ENCODE measurements at regions not wholly inside any gene's neighbourhood (a gene's known extent, or its start where the extent isn't known, plus 50 kb on each side); places are given as distances from the start of the nearest gene placed in this dataset.
"Not testable (repeated sequence)": the region's sequence is repeated elsewhere in the genome, so short reads cannot be mapped to it uniquely, and the experiment has no call there.

GRCh38 chr10:108962172-108962571, 961.1 kb downstream of the XPNPEP1 start:
- no peaks in the 10 kb centered on the region for H3K27me3 ChIP-seq (replicated peaks in 1 of 7)

GRCh38 chr10:108957681-108958080, 965.6 kb downstream of the XPNPEP1 start:
- Histone ChIP-seq H3K4me1 (no peaks in the 10 kb centered on the region), H3K27me3 (replicated peaks in 1 of 7) (no peaks in the 10 kb centered on the region), H3K9me3 (peaks cover 0 to 21% (median 13%) of the 10 kb centered on the region in 8 donors), H3K36me3 (no peaks in the 10 kb centered on the region), H3K4me3 (no peak overlapping the region), H3K27ac (no peak overlapping the region)
- intact Hi-C loops (cut with DNase I; ENCODE audit: low total_unique reads) = no loop called here
- 71 to 80% (median 78%) methylated on average over 3 of the region's 3 CpGs for WGBS, 5 donors
- TF ChIP-seq POLR2A (IDR thresholded peaks at IDR 0.05) = no peak
- no peak for TF ChIP-seq CTCF (IDR thresholded peaks at IDR 0.05 in 8 of 11, conservative IDR thresholded peaks at IDR 0.05 in 3 of 11)
- TF ChIP-seq POLR2AphosphoS5 (IDR thresholded peaks at IDR 0.05) = no peak
- no peak for DNase-seq

More at GRCh38 chr10:108962172-108962571, 961.1 kb downstream of the XPNPEP1 start:
- TF ChIP-seq POLR2A (IDR thresholded peaks at IDR 0.05) (no peak), CTCF (IDR thresholded peaks at IDR 0.05 in 8 of 11, conservative IDR thresholded peaks at IDR 0.05 in 3 of 11) (no peak), POLR2AphosphoS5 (IDR thresholded peaks at IDR 0.05) (no peak)
- Histone ChIP-seq H3K4me1 (no peaks in the 10 kb centered on the region), H3K4me3 (no peak overlapping the region), H3K36me3 (no peaks in the 10 kb centered on the region), H3K27ac (no peak overlapping the region), H3K9me3 (no peaks in the 10 kb centered on the region)
- DNase-seq = no peak
- intact Hi-C loops (cut with DNase I; ENCODE audit: low total_unique reads) = no loop called here

- Histone ChIP-seq H3K27me3 (replicated peaks in 1 of 7) (no peaks in the 10 kb centered on the region), H3K9me3 (peaks cover 0 to 37% (median 23%) of the 10 kb centered on the region in 8 donors), H3K4me1 (no peaks in the 10 kb centered on the region), H3K36me3 (no peaks in the 10 kb centered on the region), H3K4me3 (no peak overlapping the region), H3K27ac (no peak overlapping the region)
- TF ChIP-seq POLR2A (IDR thresholded peaks at IDR 0.05) (no peak), CTCF (IDR thresholded peaks at IDR 0.05 in 8 of 11, conservative IDR thresholded peaks at IDR 0.05 in 3 of 11) (no peak), POLR2AphosphoS5 (IDR thresholded peaks at IDR 0.05) (no peak)
- WGBS, 5 donors = 76 to 96% (median 86%) methylated on average over 1 of the region's 1 CpG
- DNase-seq = no peak
- intact Hi-C loops (cut with DNase I; ENCODE audit: low total_unique reads) = no loop called here
These were observed 967.2 kb downstream of the XPNPEP1 start for GRCh38 chr10:108956149-108956548.

GRCh38 chr10:108920029-108920428, 1003.3 kb downstream of the XPNPEP1 start:
- intact Hi-C loops (cut with DNase I; ENCODE audit: low total_unique reads); DNase-seq; H3K27me3 ChIP-seq (replicated peaks in 1 of 7); H3K4me3 ChIP-seq; H3K36me3 ChIP-seq; H3K4me1 ChIP-seq; H3K27ac ChIP-seq: not testable (repeated sequence)
- peaks cover 0 to 28% (median 16%) of the 10 kb centered on the region in 8 donors for H3K9me3 ChIP-seq

GRCh38 chr10:108913300-108913699, 1010.0 kb downstream of the XPNPEP1 start:
- no peak for DNase-seq
- no peaks in the 10 kb centered on the region for H3K36me3 ChIP-seq
- peaks cover 0 to 1% (median 0%) of the 10 kb centered on the region in 8 donors for H3K9me3 ChIP-seq
- 58 to 71% (median 60%) methylated on average over 3 of the region's 3 CpGs for WGBS, 5 donors
- TF ChIP-seq CTCF (IDR thresholded peaks at IDR 0.05 in 8 of 11, conservative IDR thresholded peaks at IDR 0.05 in 3 of 11) = no peak
- TF ChIP-seq POLR2A (IDR thresholded peaks at IDR 0.05) = no peak
- TF ChIP-seq POLR2AphosphoS5 (IDR thresholded peaks at IDR 0.05) = no peak
- peaks cover 0 to 10% (median 0%) of the 10 kb centered on the region in 6 donors for H3K4me1 ChIP-seq
- intact Hi-C loops (cut with DNase I; ENCODE audit: low total_unique reads) = no loop called here
- no peak overlapping the region for H3K27ac ChIP-seq
- peaks cover 0 to 16% (median 0%) of the 10 kb centered on the region in 7 donors for H3K27me3 ChIP-seq (replicated peaks in 1 of 7)
- no peak overlapping the region for H3K4me3 ChIP-seq

Data from spleen (tissue), 11 donors.